SU-DHL-6 (cell line): ENCODE measurements at regions not wholly inside any gene's neighbourhood (a gene's known extent, or its start where the extent isn't known, plus 50 kb on each side); places are given as distances from the start of the nearest gene placed in this dataset.

Experiments
- CTCF ChIP-seq: fragments of 200-600 bp; sonication (generic); IDR thresholded peaks from one replicate; pipeline ENCODE4 v1.5.1; 2017; ENCODE audit warnings: antibody characterized with exemption, mild to moderate bottlenecking, low read length, moderate library complexity; ENCODE audit not compliant: insufficient read depth, poor library complexity, severe bottlenecking
- EZH2phosphoT487 ChIP-seq: fragments of 200-600 bp; sonication (generic), shearing (Covaris generic); conservative IDR thresholded peaks from 2 replicates; pipeline ENCODE4 v1.6.1; 2018; ENCODE audit warnings: mild to moderate bottlenecking, antibody characterized with exemption, low read length, moderate library complexity, mixed read lengths

GRCh38 chr21:41074396-41075184 is 93.4 kb upstream of the BACE2 start:
- no peak for TF ChIP-seq EZH2phosphoT487
- no peak for TF ChIP-seq CTCF
